ENCODE measurements at regions not wholly inside any gene's neighbourhood (a gene's known extent, or its start where the extent isn't known, plus 50 kb on each side); places are given as distances from the start of the nearest gene placed in this dataset.

DNA sequence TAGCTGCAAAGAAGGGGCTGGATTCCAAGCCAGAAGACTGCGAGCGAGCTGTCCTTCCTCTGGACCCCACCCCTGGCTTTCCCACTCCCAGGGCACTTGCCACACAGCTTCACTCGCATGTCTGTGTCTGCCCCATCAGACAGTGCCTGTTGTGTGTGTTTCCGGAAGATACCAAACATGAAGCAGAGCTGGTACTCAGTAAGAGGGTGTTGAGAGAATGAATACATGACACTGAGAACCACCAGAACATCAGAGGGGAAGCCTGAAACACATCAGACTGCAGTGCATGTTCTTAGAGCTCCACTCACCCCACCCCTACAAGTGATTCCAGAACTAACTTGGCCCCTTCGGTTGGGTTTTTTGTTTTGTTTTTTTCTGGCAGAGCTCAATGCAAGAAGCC lies 181.5 kb downstream of the TTC32 start:
- DNase-seq (ENCODE audit: low read depth in 2 of 2), result no peak

DNA sequence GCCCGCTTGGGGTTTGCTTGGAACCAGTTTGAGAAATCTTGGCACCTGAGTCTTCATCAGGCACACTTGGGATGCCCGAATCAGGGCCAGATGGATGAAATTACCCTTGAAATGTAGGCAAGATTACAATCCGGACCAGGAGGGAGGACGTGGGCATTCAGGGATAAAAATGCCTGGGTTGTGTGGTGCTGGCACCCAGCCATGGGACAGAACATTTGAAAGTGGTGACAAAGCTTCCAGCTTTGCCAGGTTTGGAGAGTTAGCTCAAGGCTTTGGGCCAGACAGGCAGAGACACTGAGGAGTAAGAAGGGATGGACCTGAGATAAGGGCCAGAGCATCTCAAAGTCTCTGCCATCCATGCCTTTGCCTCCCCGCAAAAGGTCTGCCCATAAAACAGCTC lies 182.2 kb downstream of the TTC32 start:
- no peak for DNase-seq (ENCODE audit: low read depth in 2 of 2)

DNA sequence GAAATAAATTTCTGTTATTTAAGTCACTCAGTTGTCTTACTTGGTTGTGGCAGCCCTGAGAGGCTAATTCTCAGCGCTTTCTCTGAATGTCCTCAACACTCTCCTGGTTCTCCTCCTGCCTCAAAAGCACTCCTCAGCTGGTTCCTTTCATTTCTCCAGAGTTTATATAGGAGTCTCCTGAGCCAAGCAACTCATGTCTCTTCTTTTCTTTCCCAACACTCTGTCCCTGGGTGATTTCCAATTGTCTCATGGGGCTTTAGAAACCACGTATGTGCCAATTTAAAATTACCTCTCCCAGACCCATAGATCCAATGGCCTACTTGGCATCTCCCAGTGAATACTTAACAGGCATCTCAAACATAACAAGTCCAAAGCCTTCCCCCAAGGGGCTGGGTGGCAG lies 184.3 kb downstream of the TTC32 start:
- DNase-seq (ENCODE audit: low read depth in 2 of 2), result no peak

DNA sequence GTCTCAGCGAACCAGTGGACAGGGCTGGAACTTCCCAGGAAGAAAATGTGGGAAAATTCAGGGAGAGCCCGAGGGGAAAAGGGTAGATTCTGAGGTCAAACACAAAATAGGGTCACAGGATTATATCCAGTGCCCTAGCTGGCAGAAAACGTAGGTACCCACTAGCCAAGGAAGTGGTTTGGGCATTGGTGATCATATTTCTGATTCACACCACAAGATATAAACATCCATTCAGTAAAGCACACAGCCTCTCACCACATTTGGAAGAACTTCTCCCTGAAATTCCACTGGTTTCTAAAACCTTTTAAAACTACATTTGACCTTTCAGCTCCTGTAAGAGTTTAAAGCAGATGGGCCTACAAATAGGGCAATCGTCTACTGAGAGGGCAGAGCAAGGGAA lies 186.9 kb downstream of the TTC32 start:
- DNase-seq (ENCODE audit: low read depth in 2 of 2), result no peak

DNA sequence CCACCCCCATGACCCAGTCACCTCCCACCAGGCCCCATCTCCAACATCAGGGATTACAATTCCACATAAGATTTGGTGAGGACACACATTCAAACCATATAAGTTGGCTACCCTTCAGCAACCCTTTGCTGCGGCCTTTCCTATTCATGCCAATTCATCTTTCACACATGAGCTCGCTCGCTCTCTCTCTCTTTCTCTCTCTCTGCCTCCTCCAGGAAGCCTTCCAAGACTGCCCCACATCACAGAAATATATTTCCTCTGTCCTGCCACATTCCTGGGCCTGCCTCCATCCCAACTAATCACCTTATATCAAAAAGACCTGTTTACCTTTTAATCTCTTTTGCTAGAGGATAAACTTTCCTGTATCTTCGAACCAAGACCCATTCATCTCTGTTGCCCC lies 188.9 kb downstream of the TTC32 start:
- DNase-seq (ENCODE audit: low read depth in 2 of 2), result no peak

DNA sequence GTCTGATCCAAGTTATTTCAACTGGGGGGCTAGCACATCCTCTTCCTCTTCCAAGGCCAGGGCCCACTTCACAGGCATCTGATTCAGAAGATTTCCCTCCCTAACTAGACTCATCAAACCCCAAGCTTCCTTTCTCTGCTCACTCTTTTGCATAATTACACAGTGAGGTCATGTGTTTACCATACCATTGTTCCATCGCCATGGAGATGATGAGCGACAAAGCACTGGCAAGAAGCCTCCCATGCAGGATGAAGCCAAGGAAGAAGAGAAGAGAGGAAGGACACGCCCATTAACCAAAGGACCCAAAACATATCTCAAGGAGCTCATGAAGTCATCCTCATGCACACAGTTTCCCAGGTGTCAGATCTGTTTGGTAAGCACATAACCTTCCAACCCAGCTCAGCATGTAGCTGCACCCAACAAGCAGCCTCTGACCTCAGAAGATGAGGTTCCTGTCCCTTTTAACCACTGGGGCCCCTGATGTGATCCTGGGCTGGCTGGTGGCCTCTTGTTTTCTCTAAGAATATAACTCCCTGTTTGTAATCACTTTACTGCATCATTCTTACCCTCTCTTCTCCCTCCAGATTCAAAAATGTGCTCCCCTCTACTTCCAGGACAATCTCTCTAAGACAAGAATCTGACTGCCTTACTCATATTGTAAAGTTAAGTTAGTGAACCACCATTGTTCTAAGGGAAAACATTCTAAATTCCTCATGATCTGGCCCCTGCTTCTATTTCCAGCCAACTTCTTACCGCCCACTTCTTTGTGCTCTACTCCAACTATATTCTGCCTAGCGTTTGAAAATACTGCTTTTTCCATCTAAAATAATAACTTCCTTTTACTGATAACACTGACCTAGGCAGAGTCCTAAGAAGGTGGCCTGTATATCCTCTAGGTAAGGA lies 190.1 kb downstream of the TTC32 start:
- DNase-seq (ENCODE audit: low read depth in 2 of 2), result no peak

DNA sequence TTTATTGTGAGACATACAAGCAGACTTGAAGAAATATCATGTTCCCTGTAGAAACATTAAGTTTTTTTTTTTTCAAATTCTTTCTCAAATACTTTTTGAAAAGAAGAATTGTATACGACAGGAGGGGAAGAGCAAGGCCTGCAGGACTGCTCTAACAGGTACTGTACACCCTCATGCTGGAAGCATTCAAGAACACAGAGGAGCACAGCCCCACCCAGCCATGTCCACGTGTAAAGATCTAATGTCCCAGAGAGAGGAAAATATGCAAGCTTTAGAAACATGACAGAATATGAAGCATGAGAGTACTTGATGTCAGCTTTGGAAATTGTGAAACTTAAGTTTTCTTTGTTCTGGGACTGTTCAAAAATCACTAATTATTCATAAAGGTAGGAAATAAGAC lies 191.6 kb downstream of the TTC32 start:
- no peak for DNase-seq (ENCODE audit: low read depth in 2 of 2)

DNA sequence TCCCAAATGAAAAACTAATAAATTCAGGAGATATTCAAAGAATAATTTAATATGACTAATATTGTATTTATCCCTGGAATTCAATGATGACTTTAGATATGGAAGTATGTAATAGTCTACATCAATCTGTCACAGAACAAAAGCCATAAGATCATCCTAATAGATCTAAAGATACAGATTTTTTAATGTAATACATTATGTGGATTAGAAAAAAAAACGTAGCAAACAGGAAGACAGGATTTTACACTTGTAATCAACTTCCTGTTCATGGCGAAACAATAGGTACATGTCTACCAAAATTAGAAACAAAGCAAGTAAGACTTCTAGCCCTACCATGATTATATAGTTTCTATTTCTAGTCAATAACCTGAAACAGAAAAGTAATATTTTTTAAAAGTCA lies 192.2 kb downstream of the TTC32 start:
- no peak for DNase-seq (ENCODE audit: low read depth in 2 of 2)

DNA sequence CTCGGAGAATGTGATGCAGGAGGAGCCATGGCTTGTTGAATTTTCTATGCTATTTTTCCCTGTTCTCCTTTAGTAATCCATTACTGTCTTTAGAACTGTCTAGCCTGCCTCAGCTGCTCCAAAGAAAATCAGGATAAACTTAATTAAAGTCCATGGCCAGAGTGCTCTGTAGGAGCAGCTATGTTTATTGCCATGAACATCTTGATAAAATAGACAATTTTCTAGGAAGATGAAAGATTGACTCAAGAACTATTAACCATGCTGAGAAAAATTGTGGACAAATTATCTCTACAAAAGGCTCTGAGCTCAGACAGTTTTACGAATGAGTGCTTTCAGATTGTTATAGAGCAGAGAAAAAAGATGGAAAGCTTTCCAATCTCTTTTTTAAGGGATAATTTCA lies 193.0 kb downstream of the TTC32 start:
- DNase-seq (ENCODE audit: low read depth in 2 of 2), result no peak

DNA sequence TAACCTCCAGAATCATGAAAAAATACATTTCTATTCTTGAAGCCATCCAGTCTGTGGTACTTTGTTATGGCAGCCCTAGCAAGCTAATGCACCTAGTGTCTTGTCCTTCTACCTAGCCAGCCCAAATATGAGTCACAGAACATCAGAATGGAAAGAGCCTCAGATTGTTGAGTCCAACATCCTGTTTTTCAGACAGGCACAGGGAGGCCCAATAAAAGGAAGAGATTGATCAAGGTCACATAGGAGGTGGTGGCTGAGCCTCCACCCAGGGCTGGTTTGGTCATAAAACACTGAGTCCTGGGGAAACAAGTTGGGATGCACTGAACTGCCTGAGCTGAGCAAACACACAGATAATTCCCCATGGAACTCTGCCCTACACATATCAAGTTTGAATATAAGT lies 195.5 kb downstream of the TTC32 start:
- DNase-seq (ENCODE audit: low read depth in 2 of 2), result no peak

DNA sequence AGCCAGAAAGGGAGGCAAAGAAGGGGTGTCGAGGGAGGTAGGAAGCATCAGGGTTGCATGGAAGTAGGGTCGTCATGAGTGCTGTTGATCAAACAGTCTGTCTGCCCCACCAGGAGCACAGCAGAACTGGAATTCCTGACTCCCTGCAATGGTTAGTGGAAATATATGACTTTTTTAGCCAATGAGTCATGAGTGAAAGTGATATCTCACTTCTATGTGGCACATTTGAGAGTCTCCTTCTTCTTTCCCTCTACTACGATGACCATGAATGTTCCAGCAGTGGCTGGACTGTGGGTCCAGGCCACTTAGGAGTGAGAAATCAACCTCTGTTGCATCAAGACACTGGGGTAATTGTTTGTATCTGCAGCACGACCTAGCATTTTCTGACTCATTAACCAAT lies 199.5 kb downstream of the TTC32 start:
- DNase-seq (ENCODE audit: low read depth in 2 of 2), result no peak

DNA sequence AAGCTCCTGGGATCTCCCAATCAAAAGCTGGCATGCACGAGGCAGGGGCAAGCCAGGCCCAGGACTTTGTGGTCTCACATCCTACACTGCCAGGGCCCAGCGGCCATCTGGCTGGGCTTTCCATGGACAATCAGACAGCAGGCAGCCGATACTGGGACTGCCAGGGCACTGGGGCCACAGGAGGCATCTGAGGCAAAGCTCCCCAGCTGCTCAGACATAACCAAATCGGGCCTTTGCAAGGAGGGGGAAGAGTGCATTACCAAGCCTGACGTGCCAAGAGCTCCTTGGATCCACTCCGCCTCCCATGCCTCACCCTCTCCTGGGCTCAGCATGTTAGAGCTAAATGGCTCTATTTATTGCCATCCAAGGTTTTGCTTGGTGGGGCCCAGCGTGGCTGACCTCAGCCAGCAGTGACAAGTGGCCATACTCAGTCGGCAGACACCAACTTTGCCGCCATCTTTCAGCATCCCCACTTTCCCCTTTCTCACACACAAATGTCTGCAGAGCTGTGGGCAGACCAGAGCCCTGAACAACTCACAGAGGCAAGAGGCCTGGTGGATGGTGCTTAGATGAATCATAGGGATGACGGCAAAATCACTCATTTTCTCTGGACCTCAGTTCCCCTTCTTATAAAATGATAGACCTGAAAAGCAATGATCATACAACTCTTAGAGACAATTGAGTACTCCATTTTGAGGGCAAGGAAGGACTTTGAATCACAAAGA lies 200.8 kb downstream of the TTC32 start:
- no peak for DNase-seq (ENCODE audit: low read depth in 2 of 2)

DNA sequence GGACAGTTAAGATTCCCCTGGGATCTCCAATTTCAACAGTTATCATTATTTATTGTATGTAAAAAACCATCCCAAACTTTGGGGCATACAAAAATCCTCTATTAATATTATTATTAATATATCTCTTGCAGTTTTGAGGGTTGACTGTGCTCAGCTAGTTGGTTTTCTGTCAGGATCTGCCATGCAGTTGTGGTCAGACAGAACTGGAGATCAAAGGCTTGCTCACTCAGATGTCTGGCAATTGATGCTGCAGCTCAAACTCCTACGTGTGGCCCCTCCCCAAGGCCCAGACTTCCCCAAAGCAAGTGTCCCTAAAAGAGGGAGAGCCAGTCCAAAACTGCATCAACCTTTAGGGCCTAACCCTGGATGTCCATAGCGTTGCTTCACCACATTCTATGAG lies 204.7 kb downstream of the TTC32 start:
- no peak for DNase-seq (ENCODE audit: low read depth in 2 of 2)

DNA sequence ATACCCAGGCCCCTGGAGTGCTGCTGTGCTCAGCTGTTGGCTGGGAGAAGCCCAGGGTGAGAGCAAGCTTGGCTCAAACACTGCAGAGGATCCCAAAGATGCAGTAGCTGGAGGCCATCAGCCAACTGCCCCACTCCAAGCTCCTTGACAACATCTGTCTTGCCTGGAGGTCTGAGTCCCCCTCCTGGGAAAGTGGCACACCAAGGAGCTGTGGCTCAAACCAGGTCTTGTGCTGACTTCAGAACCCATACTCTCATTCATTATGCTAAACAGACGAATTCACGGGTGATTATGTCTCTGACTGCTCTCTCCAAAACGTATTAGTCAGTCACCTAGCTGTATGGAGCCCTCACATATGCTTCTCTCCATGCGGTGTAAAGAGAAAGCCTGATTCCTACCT lies 206.1 kb downstream of the TTC32 start:
- no peak for DNase-seq (ENCODE audit: low read depth in 2 of 2)

DNA sequence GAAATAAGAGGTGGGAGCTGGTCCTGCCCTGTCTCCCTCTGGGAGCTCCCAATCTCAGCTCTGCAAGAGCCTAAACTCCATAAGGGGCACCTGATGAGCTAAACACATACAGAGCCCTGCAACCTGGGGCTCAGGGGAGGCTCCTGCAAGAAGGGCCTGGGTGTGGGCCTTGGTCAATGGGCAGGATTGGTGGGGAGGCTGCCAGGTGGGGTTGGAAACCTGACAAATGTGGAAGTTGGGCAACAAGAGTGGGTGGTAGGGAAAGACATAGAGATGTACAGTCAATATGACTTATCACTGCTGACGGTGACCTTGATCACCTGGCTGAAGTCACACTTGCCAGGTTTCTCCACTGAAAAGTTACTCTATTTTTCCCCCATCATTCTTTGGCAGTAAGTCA lies 209.9 kb downstream of the TTC32 start:
- DNase-seq (ENCODE audit: low read depth in 2 of 2), result no peak

DNA sequence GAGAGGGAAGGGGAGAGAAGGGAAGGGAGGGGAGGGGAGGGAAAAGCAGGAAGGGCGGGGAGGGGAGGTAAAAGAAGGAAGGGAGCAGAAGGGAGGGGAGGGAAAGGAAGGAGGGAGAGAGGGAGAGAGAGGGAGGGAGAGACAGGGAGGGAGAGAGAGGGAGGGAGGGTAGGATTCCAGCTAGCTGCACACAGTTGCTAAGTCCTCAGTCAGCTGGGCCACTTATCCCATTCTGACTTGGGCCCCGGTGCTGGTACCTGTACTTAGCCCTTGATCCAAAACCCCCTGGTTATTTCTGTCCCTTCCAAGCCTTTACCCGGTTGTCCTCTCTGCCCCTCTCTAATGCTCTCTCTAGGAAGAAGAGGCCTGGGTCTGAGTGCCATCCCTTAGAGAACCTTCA lies 211.4 kb downstream of the TTC32 start:
- DNase-seq (ENCODE audit: low read depth in 2 of 2), result no peak

DNA sequence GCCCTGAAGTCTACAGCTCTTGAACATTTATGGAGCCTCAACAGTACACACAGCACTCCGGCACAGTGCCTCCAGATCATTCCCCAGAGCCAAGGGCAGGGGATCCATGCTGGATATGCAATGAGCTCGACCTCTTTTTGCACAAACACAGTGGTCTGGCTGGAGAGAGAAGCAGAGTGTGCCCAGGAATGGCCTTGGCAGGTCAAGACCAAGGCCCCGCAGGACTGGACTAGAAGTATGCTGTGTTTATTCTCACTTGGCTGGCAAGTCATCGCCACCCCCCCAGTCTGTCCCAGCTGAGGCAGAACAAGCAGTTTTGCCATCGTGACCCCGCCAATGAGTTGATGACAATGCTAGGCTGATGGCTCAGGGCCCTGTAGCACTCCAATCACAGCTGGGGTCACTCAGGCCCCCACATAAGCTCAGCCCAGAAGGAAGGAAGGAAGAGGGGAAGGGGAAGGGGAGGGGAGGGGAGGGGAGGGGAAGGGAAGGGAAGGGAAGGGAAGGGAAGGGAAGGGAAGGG lies 212.1 kb downstream of the TTC32 start:
- DNase-seq (ENCODE audit: low read depth in 2 of 2), result no peak

DNA sequence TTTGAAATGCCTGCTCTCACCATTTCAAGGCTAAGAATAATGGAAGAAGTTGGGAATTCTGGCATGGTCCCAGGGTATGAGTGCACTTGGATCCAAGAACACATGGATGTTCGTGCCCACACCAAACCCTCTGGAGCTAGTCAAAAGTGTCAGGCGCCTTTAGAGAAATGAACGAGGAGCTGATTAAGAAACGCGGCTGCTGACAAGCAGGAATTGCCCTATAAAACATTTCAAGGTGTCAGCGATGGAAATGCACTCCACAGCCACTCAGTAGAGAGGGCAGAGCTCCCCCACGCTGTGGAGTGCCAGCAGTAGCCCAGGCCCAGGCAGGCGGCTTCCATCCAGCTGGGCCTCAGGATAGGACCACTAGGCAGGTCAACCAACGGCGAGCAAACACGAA lies 213.7 kb downstream of the TTC32 start:
- DNase-seq (ENCODE audit: low read depth in 2 of 2), result no peak

DNA sequence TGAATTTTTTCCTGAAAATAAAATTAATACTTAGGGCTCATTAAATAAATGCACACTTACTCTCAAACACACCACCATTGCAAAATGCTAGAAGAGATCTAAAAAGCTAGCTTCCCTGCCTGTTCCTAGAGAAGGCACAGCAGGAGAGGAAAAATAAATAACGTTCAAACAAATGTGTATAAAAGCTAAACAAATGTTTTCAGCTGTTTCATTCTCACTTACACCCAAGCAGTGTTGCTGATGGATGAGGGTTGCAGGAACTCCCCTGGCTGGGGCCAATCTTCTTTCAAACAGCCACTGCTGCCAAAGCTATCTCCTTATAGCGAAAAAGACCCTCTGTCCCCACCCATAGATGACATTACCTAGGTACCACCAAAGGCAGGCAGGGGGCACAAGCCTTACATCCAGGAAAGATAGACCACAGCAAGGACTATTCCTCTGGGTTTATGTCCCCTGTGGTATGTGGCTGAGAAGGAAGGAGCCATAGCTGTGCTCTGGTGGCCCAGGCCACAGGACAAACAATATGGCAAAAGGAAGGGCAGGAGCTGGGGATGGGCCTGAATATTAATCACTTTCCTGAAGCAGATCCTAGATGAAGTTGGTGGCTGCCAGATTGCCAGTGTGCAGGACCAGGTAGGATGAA lies 214.6 kb downstream of the TTC32 start:
- no peak for DNase-seq (ENCODE audit: low read depth in 2 of 2)

DNA sequence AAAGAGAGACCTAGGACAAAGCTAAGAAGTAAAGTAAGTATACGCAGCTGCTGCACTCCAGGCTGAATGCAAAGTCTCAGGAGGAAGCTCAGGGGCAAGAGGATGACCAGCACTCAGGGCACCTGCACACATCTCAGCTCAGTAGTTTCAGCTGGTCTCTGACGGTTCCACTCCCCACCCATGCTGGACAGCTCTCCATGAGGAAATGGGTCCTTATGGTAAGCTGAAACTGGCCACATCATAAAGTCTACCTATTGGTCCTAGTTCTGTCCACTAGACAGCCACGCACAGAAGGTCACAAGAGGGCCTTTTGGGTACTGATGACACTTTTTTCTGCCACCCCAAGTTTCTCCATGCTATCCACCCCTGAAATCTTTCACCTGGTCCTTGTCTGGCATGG lies 215.3 kb downstream of the TTC32 start:
- DNase-seq (ENCODE audit: low read depth in 2 of 2), result no peak

DNA sequence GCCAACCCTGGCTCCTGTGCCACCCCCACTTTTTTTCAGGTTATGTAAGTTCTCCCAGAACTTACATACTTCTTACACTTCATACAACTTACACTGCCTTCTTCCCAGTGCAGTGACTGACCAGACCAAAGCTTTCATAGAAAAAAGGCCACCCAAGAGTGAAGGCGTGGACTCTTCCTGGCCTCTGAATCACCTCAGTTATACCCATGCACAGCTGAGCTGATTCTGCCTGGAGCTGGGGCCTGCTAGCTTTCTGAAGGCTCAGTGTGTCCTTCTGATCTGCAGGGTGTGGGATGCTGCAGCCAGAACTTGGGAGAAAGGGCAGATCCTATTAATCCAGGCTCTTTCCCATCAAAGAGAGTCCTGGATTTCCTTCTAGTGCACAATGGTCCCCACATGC lies 216.1 kb downstream of the TTC32 start:
- no peak for DNase-seq (ENCODE audit: low read depth in 2 of 2)

DNA sequence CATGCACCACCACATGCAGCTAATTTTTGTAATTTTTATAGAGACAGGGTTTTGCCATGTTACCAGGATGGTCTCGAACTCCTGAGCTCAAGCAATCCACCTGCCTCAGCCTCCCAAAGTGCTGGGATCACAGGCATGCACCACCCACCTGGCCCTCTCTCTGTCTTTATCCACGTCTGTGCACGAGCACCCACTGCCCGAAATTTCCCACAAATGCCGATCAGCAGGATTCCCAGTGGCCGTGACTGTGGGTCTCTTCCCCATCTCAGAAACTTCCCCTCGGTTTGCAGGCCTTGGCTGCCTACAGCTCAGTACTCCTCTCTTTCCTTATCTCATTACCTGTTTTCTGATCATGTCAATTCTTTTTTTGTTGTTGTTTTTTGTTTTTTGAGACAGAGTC lies 217.3 kb downstream of the TTC32 start:
- no peak for DNase-seq (ENCODE audit: low read depth in 2 of 2)

DNA sequence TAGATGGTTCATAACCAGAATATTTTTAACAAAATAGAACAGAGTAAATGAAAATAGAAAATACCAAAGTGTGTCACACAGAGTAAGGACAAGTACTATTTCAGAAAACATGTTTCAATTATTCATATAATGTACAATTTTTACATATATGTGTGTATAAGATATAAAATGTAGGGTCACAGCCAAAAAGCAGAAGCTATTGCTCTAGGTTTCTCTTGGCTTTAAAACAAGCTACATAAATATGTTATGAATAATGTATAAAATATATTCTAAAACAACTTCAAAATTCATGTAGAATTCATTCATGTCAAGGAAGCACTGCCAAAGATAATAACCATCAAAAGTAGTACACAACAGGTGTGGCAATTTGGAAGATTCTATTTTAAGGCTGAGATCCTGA lies 218.2 kb downstream of the TTC32 start:
- no peak for DNase-seq (ENCODE audit: low read depth in 2 of 2)

Measured in activated CD4-positive, alpha-beta T cell treated with anti-CD3 and anti-CD28 coated beads for 24 hours (primary cell).